Ovary (tissue), 7 donors: ENCODE measurements at regions not wholly inside any gene's neighbourhood (a gene's known extent, or its start where the extent isn't known, plus 50 kb on each side); places are given as distances from the start of the nearest gene placed in this dataset.

ENCODE experiments used
- DNase-seq, 5 donors: peaks; one replicate each; pipeline ENCODE4 v3.0.0-alpha.2; 2019 to 2020
- H3K27ac ChIP-seq, 2 donors: fragments of 200-600 bp; one replicate each; pipeline versions ENCODE4 v1.5.1 to v1.8.0; 2019 to 2022
- H3K27me3 ChIP-seq: fragments of 200-600 bp; one replicate; pipeline ENCODE4 v1.8.0; 2022
- H3K36me3 ChIP-seq: fragments of 200-600 bp; sonication (generic); one replicate; pipeline ENCODE4 v1.5.1; 2019
- H3K4me1 ChIP-seq: one replicate; pipeline ENCODE4 v1.8.1; 2013; ENCODE audit warnings: mild to moderate bottlenecking, moderate library complexity; ENCODE audit not compliant: insufficient read depth
- H3K4me3 ChIP-seq: fragments of 200-600 bp; sonication (generic); one replicate; pipeline ENCODE4 v1.5.1; 2017
- H3K9me3 ChIP-seq, 2 donors: fragments of 200-600 bp in 1 of 2; sonication (generic) in 1 of 2; one replicate each; pipeline versions ENCODE4 v1.5.1 to v1.8.1; 2013 to 2019; ENCODE audit warnings: mild to moderate bottlenecking in 1 of 2, moderate library complexity in 1 of 2
- EP300 ChIP-seq: sonication (generic); formaldehyde crosslinking; IDR thresholded peaks from one replicate; pipeline ENCODE4 v1.6.1; 2017; ENCODE audit warnings: antibody characterized with exemption
- POLR2A ChIP-seq: fragments of 450-650 bp; IDR thresholded peaks from one replicate; pipeline ENCODE4 v1.6.1; 2017; ENCODE audit warnings: antibody characterized with exemption, mild to moderate bottlenecking, moderate library complexity
- WGBS, 3 donors: extraction: QIAGEN DNeasy Blood & Tissue Kit in 1 of 3; methylation state at CpG; one replicate each; pipeline versions ENCODE4 v1.1.5 to v1.1.7; 2013 to 2017; 5-methylcytosine and 5-hydroxymethylcytosine counted together
- intact Hi-C, 4 donors: fragments of 100-400 bp; cut with DNase I; formaldehyde crosslinking; loops; one replicate each; pipeline versions ENCODE4 v1.11.0 to v1.15.1; 2022 to 2023
- TF ChIP-seq, protein P1 (sequence below), 3 donors: fragments of 450-650 bp in 2 of 3; fragments of 200-600 bp in 1 of 3; IDR thresholded peaks; one replicate each; pipeline versions ENCODE4 v1.5.1 to v1.8.0; 2016 to 2022; ENCODE audit warnings: antibody characterized with exemption in 3 of 3, mild to moderate bottlenecking in 1 of 3
- donor health status: DM: no; HTN: no; CAD: no; lungs with moderate emphysema.
- donor health status: DM: no; HTN: no; CAD: no.
- donor health status: Bipolar disorder and iron deficiency.
- donor health status: DM: no; HTN: no; CAD: no.
- donor health status: DM: yes; HTN: yes; CAD: no.

DNA sequence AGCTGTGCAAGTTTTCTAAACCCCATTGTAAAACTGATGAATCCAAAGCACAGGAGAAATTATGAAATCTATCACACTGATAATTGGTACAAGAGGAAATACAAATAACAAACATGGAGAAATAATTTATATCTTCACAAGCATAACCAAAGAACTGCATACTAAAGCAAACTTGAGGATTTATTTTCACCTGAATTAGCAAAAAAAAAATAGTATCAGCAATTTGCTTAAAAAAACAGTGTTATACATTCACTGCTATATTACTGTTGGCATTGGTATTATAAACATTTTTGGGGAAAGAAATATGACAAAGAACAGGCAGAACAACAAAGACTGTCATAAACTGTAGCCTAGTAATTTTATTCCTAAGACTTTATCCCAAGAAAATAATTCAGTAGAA lies 230.8 kb upstream of the NRP1 start:
- intact Hi-C loops: no loop called here
- Histone ChIP-seq H3K4me1 (no peaks in the 10 kb centered on the region), H3K36me3 (no peaks in the 10 kb centered on the region), H3K27me3 (no peaks in the 10 kb centered on the region), H3K9me3 (no peaks in the 10 kb centered on the region), H3K27ac (no peak overlapping the region), H3K4me3 (no peak overlapping the region)
- DNase-seq: no peak
- TF ChIP-seq POLR2A: no peak

DNA sequence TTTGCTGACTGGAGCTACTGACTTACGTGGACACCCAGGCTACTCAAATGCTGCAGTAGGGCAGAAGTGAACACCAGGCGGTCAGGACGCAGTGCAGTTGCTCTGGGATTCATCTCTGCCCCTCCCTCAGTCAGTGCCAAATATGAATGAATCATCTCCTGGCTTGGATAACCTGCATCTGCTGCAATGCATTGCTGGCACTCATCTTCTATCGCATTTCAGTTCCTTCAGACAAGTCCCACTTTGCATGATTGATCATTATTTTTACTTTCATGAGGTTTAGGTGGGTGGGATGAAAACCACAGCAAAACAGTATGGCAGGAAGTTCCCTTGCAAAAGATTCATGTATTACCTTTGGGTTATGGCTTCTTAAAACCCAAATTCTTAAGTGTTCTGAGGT lies 224.6 kb upstream of the NRP1 start:
- intact Hi-C loops: no loop called here
- WGBS, 3 donors: 27 to 41% (median 28%) methylated on average over 4 of the region's 4 CpGs

DNA sequence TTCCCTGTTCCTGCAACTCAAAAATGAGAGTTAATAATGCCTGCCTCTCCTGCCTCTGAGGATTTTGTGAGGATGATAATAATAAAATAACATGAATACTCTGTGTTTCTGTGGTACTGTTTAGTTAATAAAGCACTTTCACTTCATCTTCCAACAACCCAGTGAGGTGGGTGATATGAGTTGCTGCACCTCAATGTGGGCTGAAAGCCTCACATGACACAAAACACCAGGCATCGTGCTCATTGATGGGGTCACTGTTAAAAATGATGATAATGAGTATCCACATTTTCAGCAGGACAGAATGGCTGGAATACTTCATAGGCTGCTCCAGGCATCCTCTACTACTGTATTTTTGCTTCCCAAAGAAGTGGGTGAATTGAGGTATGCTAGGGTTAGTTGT lies 222.8 kb upstream of the NRP1 start:
- H3K27ac ChIP-seq: no peak overlapping the region
- intact Hi-C loops: no loop called here
- 57 to 82% (median 60%) methylated on average over 1 of the region's 1 CpG for WGBS, 3 donors
- TF ChIP-seq POLR2A: no peak
- TF ChIP-seq, protein P1, sequence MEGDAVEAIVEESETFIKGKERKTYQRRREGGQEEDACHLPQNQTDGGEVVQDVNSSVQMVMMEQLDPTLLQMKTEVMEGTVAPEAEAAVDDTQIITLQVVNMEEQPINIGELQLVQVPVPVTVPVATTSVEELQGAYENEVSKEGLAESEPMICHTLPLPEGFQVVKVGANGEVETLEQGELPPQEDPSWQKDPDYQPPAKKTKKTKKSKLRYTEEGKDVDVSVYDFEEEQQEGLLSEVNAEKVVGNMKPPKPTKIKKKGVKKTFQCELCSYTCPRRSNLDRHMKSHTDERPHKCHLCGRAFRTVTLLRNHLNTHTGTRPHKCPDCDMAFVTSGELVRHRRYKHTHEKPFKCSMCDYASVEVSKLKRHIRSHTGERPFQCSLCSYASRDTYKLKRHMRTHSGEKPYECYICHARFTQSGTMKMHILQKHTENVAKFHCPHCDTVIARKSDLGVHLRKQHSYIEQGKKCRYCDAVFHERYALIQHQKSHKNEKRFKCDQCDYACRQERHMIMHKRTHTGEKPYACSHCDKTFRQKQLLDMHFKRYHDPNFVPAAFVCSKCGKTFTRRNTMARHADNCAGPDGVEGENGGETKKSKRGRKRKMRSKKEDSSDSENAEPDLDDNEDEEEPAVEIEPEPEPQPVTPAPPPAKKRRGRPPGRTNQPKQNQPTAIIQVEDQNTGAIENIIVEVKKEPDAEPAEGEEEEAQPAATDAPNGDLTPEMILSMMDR (IDR thresholded peaks at IDR 0.05): no peak
- TF ChIP-seq EP300: no peak
- H3K27me3 ChIP-seq: no peaks in the 10 kb centered on the region
- DNase-seq: no peak
- no peak overlapping the region for H3K4me3 ChIP-seq
- H3K4me1 ChIP-seq: no peaks in the 10 kb centered on the region
- H3K9me3 ChIP-seq: no peaks in the 10 kb centered on the region
- H3K36me3 ChIP-seq: no peaks in the 10 kb centered on the region

More for the DNA sequence above, 224.6 kb upstream of the NRP1 start:
- no peak overlapping the region for H3K4me3 ChIP-seq
- H3K36me3 ChIP-seq: no peaks in the 10 kb centered on the region
- no peak overlapping the region for H3K27ac ChIP-seq
- H3K9me3 ChIP-seq: no peaks in the 10 kb centered on the region
- TF ChIP-seq POLR2A (no peak), EP300 (no peak)
- TF ChIP-seq, protein P1 (IDR thresholded peaks at IDR 0.05): no peak
- peak in 3 of 5 donors; percentile 19 to 22 (median 21) for DNase-seq
- H3K27me3 ChIP-seq: no peaks in the 10 kb centered on the region
- no peaks in the 10 kb centered on the region for H3K4me1 ChIP-seq

DNA sequence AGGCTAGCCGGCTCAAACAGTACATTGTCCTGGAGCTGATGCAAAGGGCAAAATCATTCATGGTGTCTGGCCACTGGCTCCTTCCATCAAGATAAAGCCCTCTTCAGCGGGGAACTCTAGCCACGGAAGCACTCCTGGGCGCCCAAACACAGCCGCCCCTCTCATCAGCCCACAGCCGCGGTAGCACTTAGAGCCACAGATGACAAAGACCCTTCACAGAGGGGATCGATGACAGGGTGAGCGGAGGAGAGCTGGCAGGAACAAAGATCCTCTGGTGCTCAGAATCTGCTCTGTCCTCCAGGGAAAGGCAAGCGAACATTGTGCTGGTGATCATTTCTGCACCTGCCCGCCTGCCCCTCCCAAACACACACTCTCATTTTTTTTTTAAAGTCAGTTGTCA lies 222.2 kb upstream of the NRP1 start:
- TF ChIP-seq EP300 (no peak), POLR2A (no peak)
- TF ChIP-seq, protein P1 (IDR thresholded peaks at IDR 0.05): no peak
- H3K27me3 ChIP-seq: no peaks in the 10 kb centered on the region
- intact Hi-C loops: no loop called here
- DNase-seq: no peak
- no peaks in the 10 kb centered on the region for H3K9me3 ChIP-seq
- H3K27ac ChIP-seq: no peak overlapping the region
- 76 to 83% (median 78%) methylated on average over 11 of the region's 11 CpGs for WGBS, 3 donors
- H3K4me1 ChIP-seq: no peaks in the 10 kb centered on the region
- H3K36me3 ChIP-seq: no peaks in the 10 kb centered on the region
- H3K4me3 ChIP-seq: no peak overlapping the region

DNA sequence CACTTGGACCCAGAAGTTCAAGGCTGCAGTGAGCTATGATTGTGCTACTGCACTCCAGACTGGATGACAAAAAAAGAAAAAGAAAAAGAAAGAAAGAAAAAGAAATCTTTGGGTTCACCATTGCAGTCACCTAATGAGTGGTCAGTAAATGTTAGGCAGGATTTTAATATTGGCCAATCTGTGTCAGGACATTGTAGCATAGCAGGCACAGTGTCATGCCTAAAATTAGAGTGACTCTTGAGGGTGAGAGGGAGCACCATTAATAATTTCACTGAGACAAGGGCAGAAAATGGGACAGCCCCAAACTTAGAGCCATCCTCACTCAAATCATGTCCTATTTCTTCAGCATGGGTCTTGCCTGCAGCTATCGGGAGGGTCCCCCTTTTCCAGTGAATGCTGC lies 221.6 kb upstream of the NRP1 start:
- intact Hi-C loops: no loop called here
- WGBS, 3 donors: 86 to 91% (median 87%) methylated on average over 1 of the region's 1 CpG

More for the DNA sequence above, 221.6 kb upstream of the NRP1 start:
- TF ChIP-seq EP300 (no peak), POLR2A (no peak)
- TF ChIP-seq, protein P1 (IDR thresholded peaks at IDR 0.05): no peak
- Histone ChIP-seq H3K36me3 (no peaks in the 10 kb centered on the region), H3K4me1 (no peaks in the 10 kb centered on the region), H3K27me3 (no peaks in the 10 kb centered on the region), H3K4me3 (no peak overlapping the region), H3K9me3 (no peaks in the 10 kb centered on the region), H3K27ac (no peak overlapping the region)
- no peak for DNase-seq
